OCI-LY7 (cell line): ENCODE measurements at regions not wholly inside any gene's neighbourhood (a gene's known extent, or its start where the extent isn't known, plus 50 kb on each side); places are given as distances from the start of the nearest gene placed in this dataset.

Experiments used
- BruUV-seq: library from RNA; stranded (reverse); fragments of 400-500 nt; replicated peaks from 2 replicates; lab custom pipeline; 2021; lab: Mats Ljungman, UMichigan
- CTCF ChIA-PET: fragments of 300-600 bp; sonication (Branson Sonifier 250); formaldehyde crosslinking; loops from one replicate; lab custom pipeline; 2022; ENCODE audit warnings: antibody characterized with exemption; ENCODE audit not compliant: unreplicated experiment; lab: Charles Lee
- POLR2A ChIA-PET: fragments of 300-600 bp; sonication (Branson Sonifier 250); formaldehyde crosslinking; loops from one replicate; lab custom pipeline; 2022; ENCODE audit warnings: antibody characterized with exemption; lab: Charles Lee
- DNase-seq: peaks from one replicate; pipeline ENCODE4 v3.0.0-alpha.2; 2015; ENCODE audit warnings: low spot score
- H2AFZ ChIP-seq: fragments of 200-600 bp; sonication (generic), shearing (Covaris generic); 2 replicates; pipeline ENCODE4 v1.6.1; 2014; ENCODE audit warnings: mild to moderate bottlenecking, antibody characterized with exemption, low read length, moderate library complexity
- H3K27ac ChIP-seq: fragments of 200-600 bp; sonication (generic); 2 replicates; pipeline ENCODE4 v1.5.1; 2014; ENCODE audit warnings: mixed run types, low read depth, mild to moderate bottlenecking, moderate library complexity, low read length, inconsistent platforms; ENCODE audit not compliant: poor library complexity, severe bottlenecking
- H3K36me3 ChIP-seq: fragments of 200-600 bp; sonication (generic); 2 replicates; pipeline ENCODE4 v1.6.1; 2014; ENCODE audit warnings: mild to moderate bottlenecking, antibody characterized with exemption, low read length, moderate library complexity, mixed read lengths; ENCODE audit not compliant: insufficient read depth
- H3K4me1 ChIP-seq: fragments of 200-600 bp; sonication (generic); 2 replicates; pipeline ENCODE4 v1.5.1; 2014; ENCODE audit warnings: mild to moderate bottlenecking, low read length; ENCODE audit not compliant: insufficient read depth, poor library complexity, severe bottlenecking
- H3K4me2 ChIP-seq: fragments of 200-600 bp; sonication (generic); 2 replicates; pipeline ENCODE4 v1.6.1; 2014; ENCODE audit warnings: mild to moderate bottlenecking, low read length
- H3K4me3 ChIP-seq: fragments of 200-600 bp; sonication (generic); 2 replicates; pipeline ENCODE4 v1.5.1; 2014; ENCODE audit warnings: mild to moderate bottlenecking, low read depth, low read length; ENCODE audit not compliant: poor library complexity, severe bottlenecking
- H3K79me2 ChIP-seq: fragments of 200-600 bp; sonication (generic); 2 replicates; pipeline ENCODE4 v1.6.1; 2016; ENCODE audit warnings: low read depth, mild to moderate bottlenecking, low read length, moderate library complexity, mixed read lengths; ENCODE audit not compliant: insufficient read depth
- H3K9me2 ChIP-seq: fragments of 200-600 bp; sonication (generic); 2 replicates; pipeline ENCODE4 v1.6.1; 2016; ENCODE audit warnings: mild to moderate bottlenecking, low read length, mixed read lengths; ENCODE audit not compliant: insufficient read depth
- H3K9me3 ChIP-seq: fragments of 200-600 bp; sonication (generic); 2 replicates; pipeline ENCODE4 v1.6.1; 2014; ENCODE audit warnings: mild to moderate bottlenecking, mixed run types, low read length, mixed read lengths
- H4K20me1 ChIP-seq: fragments of 200-600 bp; sonication (generic); 2 replicates; pipeline ENCODE4 v1.6.1; 2014; ENCODE audit warnings: mild to moderate bottlenecking, antibody characterized with exemption, low read length, moderate library complexity, mixed read lengths; ENCODE audit not compliant: insufficient read depth
- EZH2phosphoT487 ChIP-seq: fragments of 200-600 bp; sonication (generic); IDR thresholded peaks from 2 replicates; pipeline ENCODE4 v1.6.1; 2018; ENCODE audit warnings: low read depth, borderline replicate concordance, mild to moderate bottlenecking, mixed run types, antibody characterized with exemption, low read length, moderate library complexity, mixed read lengths
- intact Hi-C: fragments of 100-400 bp; cut with micrococcal nuclease; formaldehyde crosslinking; loops from one replicate; pipeline ENCODE4 v1.10.0; 2022; ENCODE audit not compliant: unreplicated experiment
- TF ChIP-seq, protein P1 (sequence below): fragments of 200-600 bp; sonication (generic); conservative IDR thresholded peaks from 2 replicates; pipeline ENCODE4 v1.5.1; 2014; ENCODE audit warnings: mild to moderate bottlenecking, antibody characterized with exemption, low read length, moderate library complexity, mixed read lengths

- Histone ChIP-seq H3K4me2 (no peak overlapping the region), H3K4me1 (no peaks in the 10 kb centered on the region), H3K36me3 (no peaks in the 10 kb centered on the region), H4K20me1 (no peaks in the 10 kb centered on the region), H3K4me3 (no peak overlapping the region), H2AFZ (no peak overlapping the region), H3K9me2 (no peaks in the 10 kb centered on the region), H3K79me2 (no peaks in the 10 kb centered on the region), H3K27ac (no peak overlapping the region), H3K9me3 (no peaks in the 10 kb centered on the region)
- BruUV-seq: no TSS peak
- ChIA-PET POLR2A (interaction anchor here (1.0 to 1.5 kb wide), 2 partner anchors 15 to 144 kb away, joined by 3 read pairs; no protein-coding TSS in a partner anchor), CTCF (no interaction called here)
- TF ChIP-seq, protein P1, sequence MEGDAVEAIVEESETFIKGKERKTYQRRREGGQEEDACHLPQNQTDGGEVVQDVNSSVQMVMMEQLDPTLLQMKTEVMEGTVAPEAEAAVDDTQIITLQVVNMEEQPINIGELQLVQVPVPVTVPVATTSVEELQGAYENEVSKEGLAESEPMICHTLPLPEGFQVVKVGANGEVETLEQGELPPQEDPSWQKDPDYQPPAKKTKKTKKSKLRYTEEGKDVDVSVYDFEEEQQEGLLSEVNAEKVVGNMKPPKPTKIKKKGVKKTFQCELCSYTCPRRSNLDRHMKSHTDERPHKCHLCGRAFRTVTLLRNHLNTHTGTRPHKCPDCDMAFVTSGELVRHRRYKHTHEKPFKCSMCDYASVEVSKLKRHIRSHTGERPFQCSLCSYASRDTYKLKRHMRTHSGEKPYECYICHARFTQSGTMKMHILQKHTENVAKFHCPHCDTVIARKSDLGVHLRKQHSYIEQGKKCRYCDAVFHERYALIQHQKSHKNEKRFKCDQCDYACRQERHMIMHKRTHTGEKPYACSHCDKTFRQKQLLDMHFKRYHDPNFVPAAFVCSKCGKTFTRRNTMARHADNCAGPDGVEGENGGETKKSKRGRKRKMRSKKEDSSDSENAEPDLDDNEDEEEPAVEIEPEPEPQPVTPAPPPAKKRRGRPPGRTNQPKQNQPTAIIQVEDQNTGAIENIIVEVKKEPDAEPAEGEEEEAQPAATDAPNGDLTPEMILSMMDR: no peak
- TF ChIP-seq EZH2phosphoT487: no peak
- no peak for DNase-seq
- intact Hi-C loops: no loop called here
These were observed 179.2 kb downstream of the GIPC2 start for GRCh38 chr1:78224861-78225552.

DNA sequence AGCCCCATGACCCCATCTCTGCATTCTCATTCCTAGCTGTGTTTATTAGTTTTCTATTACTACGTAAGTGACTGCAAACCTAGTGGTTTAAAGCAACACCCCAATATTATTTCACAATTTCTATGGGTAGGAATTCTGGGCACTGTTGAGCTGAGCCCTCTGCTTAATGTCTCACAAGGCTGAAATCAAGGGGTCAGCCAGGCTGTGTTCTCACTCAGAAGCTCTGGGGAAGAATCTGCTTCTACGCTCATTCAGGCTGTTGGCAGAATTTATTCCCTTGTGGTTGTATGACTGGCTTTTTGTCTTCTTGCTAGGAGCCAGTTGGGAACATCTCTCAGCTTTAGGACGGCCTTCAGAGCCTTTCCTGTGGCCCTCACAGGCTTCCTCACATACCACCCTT lies 181.0 kb downstream of the GIPC2 start:
- POLR2A ChIA-PET: interaction anchor here (0.5 kb wide), 1 partner anchor 669 kb away, joined by 9 read pairs; no protein-coding TSS in a partner anchor
- no peak overlapping the region for H3K27ac ChIP-seq
- DNase-seq: no peak
- H3K4me2 ChIP-seq: no peak overlapping the region
- no peaks in the 10 kb centered on the region for H3K9me2 ChIP-seq
- no peaks in the 10 kb centered on the region for H3K36me3 ChIP-seq
- H3K9me3 ChIP-seq: no peaks in the 10 kb centered on the region
- no peak overlapping the region for H2AFZ ChIP-seq
- H3K4me3 ChIP-seq: no peak overlapping the region
- no peak for TF ChIP-seq EZH2phosphoT487
- TF ChIP-seq, protein P1: no peak
- H3K79me2 ChIP-seq: no peaks in the 10 kb centered on the region
- BruUV-seq: no TSS peak
- H4K20me1 ChIP-seq: no peaks in the 10 kb centered on the region
- CTCF ChIA-PET: no interaction called here
- intact Hi-C loops: no loop called here
- no peaks in the 10 kb centered on the region for H3K4me1 ChIP-seq
